CD4-positive, CD25-positive, alpha-beta regulatory T cell (primary cell): ENCODE measurements at regions not wholly inside any gene's neighbourhood (a gene's known extent, or its start where the extent isn't known, plus 50 kb on each side); places are given as distances from the start of the nearest gene placed in this dataset.

Source experiments
- ATAC-seq, 2 donors: fragments of 150-1000 bp; cut with Tn5 transposase; one replicate each; pipeline ENCODE4 v1.10.0; 2021; ENCODE audit warnings: low read depth in 2 of 2, moderate number of reproducible peaks in 2 of 2, moderate library complexity in 1 of 2
- DNase-seq, 3 donors: peaks; one replicate each; pipeline versions ENCODE4 v3.0.0 to v3.0.0-alpha.2; 2012 to 2022; ENCODE audit warnings: mixed read lengths in 1 of 3
- H3K27ac ChIP-seq: one replicate; pipeline ENCODE4 v1.7.0; 2013; ENCODE audit warnings: mild to moderate bottlenecking, low read length; ENCODE audit not compliant: insufficient read depth, poor library complexity, severe bottlenecking
- H3K27me3 ChIP-seq: one replicate; pipeline ENCODE4 v1.7.0; 2013; ENCODE audit warnings: low read length; ENCODE audit not compliant: control insufficient read depth, insufficient read depth
- H3K36me3 ChIP-seq: one replicate; pipeline ENCODE4 v1.7.0; 2013; ENCODE audit warnings: mild to moderate bottlenecking, low read length, moderate library complexity; ENCODE audit not compliant: control insufficient read depth, insufficient read depth
- H3K4me1 ChIP-seq: 2 replicates; pipeline ENCODE4 v1.7.0; 2013; ENCODE audit warnings: mild to moderate bottlenecking, low read length; ENCODE audit not compliant: insufficient read depth, control insufficient read depth, poor library complexity, severe bottlenecking
- H3K4me3 ChIP-seq: one replicate; pipeline ENCODE4 v1.7.0; 2013; ENCODE audit warnings: low read depth, mild to moderate bottlenecking, low read length, moderate library complexity
- H3K9me3 ChIP-seq, 2 experiments: 1 replicate in 1 of 2; 2 replicates in 1 of 2; pipeline ENCODE4 v1.7.0; 2013; ENCODE audit warnings: low read length in 2 of 2, mild to moderate bottlenecking in 1 of 2, moderate library complexity in 1 of 2; ENCODE audit not compliant: control insufficient read depth in 2 of 2
- H3K27ac Mint-ChIP-seq, 3 donors: one replicate each; pipeline ENCODE4 v1.8.0; 2020 to 2022; ENCODE audit warnings: mild to moderate bottlenecking in 3 of 3, mixed read lengths in 3 of 3, moderate library complexity in 2 of 3
- H3K27me3 Mint-ChIP-seq: one replicate; pipeline ENCODE4 v1.8.0; 2022; ENCODE audit warnings: mild to moderate bottlenecking, mixed read lengths
- H3K36me3 Mint-ChIP-seq: one replicate; pipeline ENCODE4 v1.8.0; 2020; ENCODE audit warnings: mixed read lengths
- H3K4me1 Mint-ChIP-seq, 4 donors: one replicate each; pipeline ENCODE4 v1.8.0; 2020 to 2022; ENCODE audit warnings: mixed read lengths in 4 of 4, mild to moderate bottlenecking in 1 of 4
- H3K4me3 Mint-ChIP-seq, 4 donors: one replicate each; pipeline ENCODE4 v1.8.0; 2020 to 2022; ENCODE audit warnings: mild to moderate bottlenecking in 4 of 4, mixed read lengths in 4 of 4, moderate library complexity in 3 of 4
- H3K9me3 Mint-ChIP-seq, 7 donors: one replicate each; pipeline ENCODE4 v1.8.0; 2020 to 2022; ENCODE audit warnings: mixed read lengths in 7 of 7, mild to moderate bottlenecking in 3 of 7, moderate library complexity in 2 of 7

DNA sequence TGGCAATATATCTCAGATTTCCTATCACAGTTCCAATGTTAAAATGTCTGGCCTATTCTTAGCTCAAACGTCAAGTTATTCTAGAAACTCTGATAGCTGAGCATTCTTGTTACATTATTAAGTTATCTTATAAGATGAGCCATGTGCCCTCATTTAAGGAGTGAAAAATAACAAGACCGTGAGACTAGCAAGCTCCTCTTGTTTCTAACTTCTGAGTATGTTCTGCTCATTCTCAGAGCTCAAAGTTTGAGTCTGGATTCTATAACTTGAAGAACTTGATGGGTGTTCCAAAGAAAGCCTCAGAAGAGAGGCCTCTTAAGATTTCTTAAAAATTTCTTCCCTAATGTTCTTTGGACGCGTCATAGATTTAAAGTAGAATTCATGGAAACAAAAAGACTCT is 215.2 kb downstream of the HTR7 start:
- Mint-ChIP-seq H3K27me3 (no peaks in the 10 kb centered on the region), H3K27ac (no peak overlapping the region), H3K36me3 (no peaks in the 10 kb centered on the region), H3K4me1 (no peaks in the 10 kb centered on the region), H3K4me3 (no peak overlapping the region), H3K9me3 (peaks cover 0 to 5% (median 2%) of the 10 kb centered on the region in 7 donors)
- no peaks in the 10 kb centered on the region for H3K4me1 ChIP-seq
- no peaks in the 10 kb centered on the region for H3K36me3 ChIP-seq
- H3K9me3 ChIP-seq: no peaks in the 10 kb centered on the region
- H3K27ac ChIP-seq: no peak overlapping the region
- H3K27me3 ChIP-seq: no peaks in the 10 kb centered on the region
- no peak for DNase-seq
- no peak for ATAC-seq
- H3K4me3 ChIP-seq: no peak overlapping the region

DNA sequence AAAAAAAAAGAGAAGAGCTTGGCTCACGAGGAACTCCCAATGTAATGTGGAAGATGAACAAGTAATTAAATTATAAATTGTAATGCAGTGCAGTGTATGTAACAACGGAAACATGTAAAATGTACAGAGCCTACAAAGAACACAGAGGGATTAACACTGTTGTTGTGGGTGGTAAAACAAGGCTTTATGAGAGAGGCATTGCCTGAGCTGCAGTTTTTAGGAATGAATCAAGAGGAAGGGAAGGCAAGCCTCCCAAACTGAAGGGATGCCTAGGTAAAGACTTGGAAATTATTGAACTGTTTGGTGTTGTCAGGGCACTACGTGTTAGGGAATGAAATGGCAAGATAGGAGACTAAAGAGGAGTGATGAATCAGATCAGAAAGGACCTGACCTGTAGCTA is 213.7 kb downstream of the HTR7 start:
- no peak for ATAC-seq
- Mint-ChIP-seq H3K9me3 (peaks cover 0 to 5% (median 0%) of the 10 kb centered on the region in 7 donors), H3K4me1 (no peaks in the 10 kb centered on the region), H3K27ac (no peak overlapping the region), H3K27me3 (no peaks in the 10 kb centered on the region), H3K4me3 (no peak overlapping the region), H3K36me3 (no peaks in the 10 kb centered on the region)
- H3K36me3 ChIP-seq: no peaks in the 10 kb centered on the region
- no peak for DNase-seq
- H3K27me3 ChIP-seq: no peaks in the 10 kb centered on the region
- H3K4me1 ChIP-seq: no peaks in the 10 kb centered on the region
- H3K9me3 ChIP-seq: no peaks in the 10 kb centered on the region
- H3K4me3 ChIP-seq: no peak overlapping the region
- H3K27ac ChIP-seq: no peak overlapping the region

DNA sequence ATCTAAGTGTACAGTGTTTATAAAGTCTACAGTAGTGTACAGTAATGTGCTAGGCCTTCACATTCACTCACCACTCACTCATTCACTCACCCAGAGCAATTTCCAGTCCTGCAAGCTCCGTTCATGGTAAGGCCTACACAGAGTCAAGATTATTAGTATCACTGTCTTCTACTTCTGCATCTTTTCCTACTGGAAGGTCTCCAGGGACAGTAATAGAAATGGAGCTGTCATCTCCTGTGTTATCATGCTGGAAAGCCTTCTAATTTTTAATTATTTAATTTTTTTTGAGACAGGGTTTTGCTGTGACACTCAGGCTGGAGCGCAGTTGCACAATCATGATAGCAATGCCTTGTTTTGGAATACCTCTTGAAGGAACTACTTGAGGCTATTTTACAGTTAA is 207.0 kb downstream of the HTR7 start:
- no peaks in the 10 kb centered on the region for H3K9me3 ChIP-seq
- no peaks in the 10 kb centered on the region for H3K4me1 ChIP-seq
- Mint-ChIP-seq H3K27ac (no peak overlapping the region), H3K4me1 (no peaks in the 10 kb centered on the region), H3K27me3 (no peaks in the 10 kb centered on the region), H3K9me3 (peaks cover 0 to 14% (median 5%) of the 10 kb centered on the region in 7 donors), H3K36me3 (no peaks in the 10 kb centered on the region), H3K4me3 (no peak overlapping the region)
- DNase-seq: no peak
- H3K4me3 ChIP-seq: no peak overlapping the region
- no peaks in the 10 kb centered on the region for H3K27me3 ChIP-seq
- ATAC-seq: no peak
- H3K36me3 ChIP-seq: no peaks in the 10 kb centered on the region
- H3K27ac ChIP-seq: no peak overlapping the region

DNA sequence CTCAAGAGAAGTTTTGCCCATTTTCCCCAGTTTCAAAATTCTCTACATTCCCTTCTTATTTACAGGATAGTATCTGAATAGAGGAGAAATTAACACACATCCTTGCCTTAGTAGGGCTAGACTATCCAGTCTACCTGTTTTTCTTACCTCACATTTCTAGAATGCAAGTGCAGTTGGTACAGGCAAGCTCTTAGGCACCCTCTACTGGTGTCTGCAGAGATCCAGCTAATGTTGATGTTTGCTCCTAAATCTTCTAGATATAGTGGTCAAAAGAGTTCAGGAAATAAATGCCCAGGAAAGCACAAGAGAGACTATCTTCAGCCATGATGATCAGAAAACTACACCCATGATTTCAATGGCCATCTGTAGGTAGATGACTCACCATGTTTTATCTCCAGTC is 205.3 kb downstream of the HTR7 start:
- H3K9me3 Mint-ChIP-seq: peaks cover 2 to 14% (median 3%) of the 10 kb centered on the region in 7 donors
- ATAC-seq (no peak), DNase-seq (no peak)
- no peaks in the 10 kb centered on the region for H3K27me3 Mint-ChIP-seq
- no peak overlapping the region for H3K27ac Mint-ChIP-seq
- no peaks in the 10 kb centered on the region for H3K4me1 Mint-ChIP-seq
- no peak overlapping the region for H3K4me3 ChIP-seq
- no peaks in the 10 kb centered on the region for H3K9me3 ChIP-seq
- no peaks in the 10 kb centered on the region for H3K36me3 Mint-ChIP-seq
- no peaks in the 10 kb centered on the region for H3K4me1 ChIP-seq
- H3K36me3 ChIP-seq: no peaks in the 10 kb centered on the region
- H3K4me3 Mint-ChIP-seq: no peak overlapping the region
- H3K27ac ChIP-seq: no peak overlapping the region
- H3K27me3 ChIP-seq: no peaks in the 10 kb centered on the region

DNA sequence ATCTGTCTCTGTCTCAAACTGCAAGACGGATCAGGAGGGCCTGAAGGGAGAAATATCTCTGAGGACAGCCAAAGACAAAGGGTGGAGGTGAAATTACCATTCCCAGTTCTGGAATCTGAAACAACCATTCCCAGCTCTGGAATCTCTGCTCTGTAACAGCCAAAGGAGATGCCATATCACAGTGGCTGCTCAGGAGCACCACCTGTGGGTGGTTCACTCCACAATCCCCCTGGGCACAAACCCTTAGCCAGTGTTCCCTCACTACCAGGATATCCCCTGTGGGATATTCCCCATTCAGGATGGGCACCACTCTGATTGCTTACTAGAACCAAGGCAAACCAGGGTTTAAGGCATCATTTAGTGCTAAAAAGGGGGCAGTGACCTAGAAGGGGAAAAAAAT is 199.0 kb downstream of the HTR7 start:
- no peaks in the 10 kb centered on the region for H3K27me3 Mint-ChIP-seq

DNA sequence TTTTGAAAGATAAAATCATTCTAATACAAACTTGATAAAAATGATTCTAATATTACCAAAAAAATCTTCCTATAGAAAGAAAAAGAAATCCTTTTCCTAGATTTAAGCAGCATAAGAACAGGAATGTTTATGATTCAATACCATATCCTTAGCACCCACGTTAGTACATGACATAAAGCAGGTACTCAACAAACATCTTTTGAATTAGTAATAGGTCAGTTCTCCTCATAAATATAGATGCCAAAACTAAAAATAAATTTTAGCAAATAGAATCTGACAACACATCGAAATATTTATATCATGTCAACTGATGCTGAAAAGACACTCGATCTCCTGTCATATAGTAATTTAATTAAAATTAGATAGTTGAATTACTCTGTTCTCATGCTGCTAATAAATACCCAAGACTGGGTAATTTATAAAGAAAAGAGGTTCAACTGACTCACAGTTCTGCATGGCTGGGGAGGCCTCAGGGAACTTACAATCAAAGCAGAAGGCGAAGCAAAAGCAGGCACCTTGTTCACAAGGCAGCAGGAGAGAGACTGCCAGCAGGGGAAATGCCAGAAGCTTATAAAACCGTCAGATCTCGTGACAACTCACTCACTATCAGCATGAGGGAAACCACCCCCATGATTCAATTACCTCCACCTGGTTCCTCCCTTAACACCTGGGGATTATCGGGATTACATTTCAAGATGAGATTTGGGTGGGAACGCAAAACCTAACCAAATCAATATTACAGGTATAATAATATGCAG is 191.8 kb downstream of the HTR7 start:
- H3K27ac Mint-ChIP-seq: no peak overlapping the region
- Histone ChIP-seq H3K4me3 (no peak overlapping the region), H3K4me1 (no peaks in the 10 kb centered on the region), H3K36me3 (no peaks in the 10 kb centered on the region), H3K27me3 (no peaks in the 10 kb centered on the region), H3K9me3 (no peaks in the 10 kb centered on the region), H3K27ac (no peak overlapping the region)
- no peaks in the 10 kb centered on the region for H3K4me1 Mint-ChIP-seq
- peaks cover 0 to 5% (median 0%) of the 10 kb centered on the region in 7 donors for H3K9me3 Mint-ChIP-seq
- ATAC-seq: no peak
- no peak for DNase-seq
- H3K4me3 Mint-ChIP-seq: no peak overlapping the region
- H3K27me3 Mint-ChIP-seq: no peaks in the 10 kb centered on the region
- no peaks in the 10 kb centered on the region for H3K36me3 Mint-ChIP-seq

More for the DNA sequence above, 199.0 kb downstream of the HTR7 start:
- Histone ChIP-seq H3K27ac (no peak overlapping the region), H3K4me3 (no peak overlapping the region), H3K9me3 (no peaks in the 10 kb centered on the region), H3K4me1 (no peaks in the 10 kb centered on the region), H3K36me3 (no peaks in the 10 kb centered on the region), H3K27me3 (no peaks in the 10 kb centered on the region)
- Mint-ChIP-seq H3K4me1 (no peaks in the 10 kb centered on the region), H3K27ac (no peak overlapping the region), H3K4me3 (no peak overlapping the region), H3K36me3 (no peaks in the 10 kb centered on the region), H3K9me3 (peaks cover 0 to 6% (median 2%) of the 10 kb centered on the region in 7 donors)
- ATAC-seq: no peak
- DNase-seq: no peak

DNA sequence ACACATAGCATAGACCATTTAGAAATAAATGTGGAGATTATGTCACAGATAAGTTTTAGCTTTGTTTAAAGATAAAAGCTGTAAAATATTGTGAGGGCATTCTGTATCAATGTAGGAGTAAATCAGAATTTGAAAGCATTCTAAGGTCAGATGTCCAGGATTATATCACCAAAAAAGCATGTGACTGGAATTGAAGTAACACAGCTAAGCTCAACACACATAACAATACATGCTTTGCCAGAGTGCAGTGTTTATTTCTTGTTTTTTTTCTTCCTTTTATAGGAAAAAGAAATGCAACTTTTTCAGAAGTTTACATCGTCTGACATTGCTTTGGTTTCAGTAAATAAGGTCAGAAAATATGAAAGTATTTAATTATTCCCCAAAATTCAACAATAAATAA is 183.4 kb downstream of the HTR7 start:
- Histone ChIP-seq H3K36me3 (no peaks in the 10 kb centered on the region), H3K4me1 (no peaks in the 10 kb centered on the region), H3K9me3 (no peaks in the 10 kb centered on the region), H3K4me3 (no peak overlapping the region), H3K27me3 (no peaks in the 10 kb centered on the region), H3K27ac (no peak overlapping the region)
- no peaks in the 10 kb centered on the region for H3K27me3 Mint-ChIP-seq
- no peak overlapping the region for H3K4me3 Mint-ChIP-seq
- DNase-seq (no peak), ATAC-seq (no peak)
- no peaks in the 10 kb centered on the region for H3K4me1 Mint-ChIP-seq
- no peaks in the 10 kb centered on the region for H3K36me3 Mint-ChIP-seq
- H3K9me3 Mint-ChIP-seq: peaks cover 0 to 6% (median 0%) of the 10 kb centered on the region in 7 donors
- no peak overlapping the region for H3K27ac Mint-ChIP-seq

DNA sequence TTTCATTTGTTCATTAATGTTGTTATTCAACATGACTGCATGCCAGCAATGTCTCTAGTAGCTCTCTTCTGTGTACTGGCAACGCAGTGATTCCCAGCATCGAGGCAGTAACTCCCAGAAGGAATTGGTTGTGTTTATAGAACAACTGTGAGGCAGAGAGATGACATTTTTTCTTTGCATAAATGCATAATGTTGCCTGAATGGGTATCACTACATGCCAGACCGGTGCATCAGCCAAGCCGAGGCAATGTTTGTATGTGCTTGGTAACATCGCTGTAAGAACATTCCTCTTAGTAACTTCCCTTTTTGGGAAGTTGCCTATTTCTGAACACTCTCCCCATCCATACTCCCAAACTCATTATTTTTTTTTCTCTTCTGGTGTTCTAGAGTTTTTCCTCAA is 182.9 kb downstream of the HTR7 start:
- Mint-ChIP-seq H3K4me3 (no peak overlapping the region), H3K9me3 (peaks cover 0 to 6% (median 0%) of the 10 kb centered on the region in 7 donors), H3K4me1 (no peaks in the 10 kb centered on the region), H3K27ac (no peak overlapping the region), H3K36me3 (no peaks in the 10 kb centered on the region), H3K27me3 (no peaks in the 10 kb centered on the region)
- no peaks in the 10 kb centered on the region for H3K36me3 ChIP-seq
- H3K27ac ChIP-seq: no peak overlapping the region
- no peaks in the 10 kb centered on the region for H3K4me1 ChIP-seq
- DNase-seq (no peak), ATAC-seq (no peak)
- no peaks in the 10 kb centered on the region for H3K27me3 ChIP-seq
- no peak overlapping the region for H3K4me3 ChIP-seq
- no peaks in the 10 kb centered on the region for H3K9me3 ChIP-seq
